GM12874 (cell line): ENCODE measurements at regions not wholly inside any gene's neighbourhood (a gene's known extent, or its start where the extent isn't known, plus 50 kb on each side); places are given as distances from the start of the nearest gene placed in this dataset.

Experiments
- CTCF ChIP-seq: IDR thresholded peaks from 2 replicates; pipeline ENCODE4 v1.5.1; 2011; ENCODE audit warnings: low read depth, mild to moderate bottlenecking, control low read depth, low read length, moderate library complexity; ENCODE audit not compliant: insufficient read depth

GRCh38 chr7:155225095-155225494 lies 72.6 kb upstream of the INSIG1 start:
- no peak for TF ChIP-seq CTCF

- TF ChIP-seq CTCF, result no peak
These were observed 72.2 kb upstream of the INSIG1 start for GRCh38 chr7:155225516-155225915.

DNA sequence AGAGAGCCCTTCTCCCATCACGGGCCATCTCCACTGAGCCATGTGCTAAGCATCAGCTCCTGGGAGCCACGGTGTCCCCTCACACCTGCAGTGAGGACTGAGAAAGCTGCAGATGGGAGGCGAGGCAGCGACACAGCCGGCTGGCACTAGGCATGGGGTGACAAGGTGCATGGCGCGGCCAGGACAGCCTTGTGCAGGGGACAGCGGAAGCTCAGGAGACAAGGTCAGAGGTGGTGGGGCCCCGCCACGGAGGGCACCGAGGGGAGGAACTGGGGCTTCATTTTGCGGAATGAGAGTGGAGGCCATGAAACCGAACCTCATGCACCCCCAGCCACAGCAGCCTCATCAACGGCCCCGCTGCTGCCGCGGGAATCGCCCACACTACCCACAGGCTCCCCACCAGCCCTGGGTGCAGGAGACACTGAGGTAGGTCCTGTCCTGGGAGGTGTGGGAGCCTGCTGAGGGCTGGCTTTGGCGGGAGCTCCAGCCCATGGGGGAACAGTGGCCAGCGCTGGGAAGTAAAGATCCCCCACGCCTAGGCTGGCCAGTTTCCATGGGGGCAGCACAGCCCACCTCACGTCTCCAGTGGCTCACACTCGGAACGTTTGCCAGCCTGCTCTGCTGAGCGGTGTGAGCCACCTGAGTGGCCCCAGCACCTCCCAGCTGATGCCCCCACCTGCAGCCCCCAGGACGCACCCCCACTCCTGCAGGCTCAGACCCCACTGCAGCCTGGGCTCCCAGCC lies 71.2 kb upstream of the INSIG1 start:
- no peak for TF ChIP-seq CTCF

DNA sequence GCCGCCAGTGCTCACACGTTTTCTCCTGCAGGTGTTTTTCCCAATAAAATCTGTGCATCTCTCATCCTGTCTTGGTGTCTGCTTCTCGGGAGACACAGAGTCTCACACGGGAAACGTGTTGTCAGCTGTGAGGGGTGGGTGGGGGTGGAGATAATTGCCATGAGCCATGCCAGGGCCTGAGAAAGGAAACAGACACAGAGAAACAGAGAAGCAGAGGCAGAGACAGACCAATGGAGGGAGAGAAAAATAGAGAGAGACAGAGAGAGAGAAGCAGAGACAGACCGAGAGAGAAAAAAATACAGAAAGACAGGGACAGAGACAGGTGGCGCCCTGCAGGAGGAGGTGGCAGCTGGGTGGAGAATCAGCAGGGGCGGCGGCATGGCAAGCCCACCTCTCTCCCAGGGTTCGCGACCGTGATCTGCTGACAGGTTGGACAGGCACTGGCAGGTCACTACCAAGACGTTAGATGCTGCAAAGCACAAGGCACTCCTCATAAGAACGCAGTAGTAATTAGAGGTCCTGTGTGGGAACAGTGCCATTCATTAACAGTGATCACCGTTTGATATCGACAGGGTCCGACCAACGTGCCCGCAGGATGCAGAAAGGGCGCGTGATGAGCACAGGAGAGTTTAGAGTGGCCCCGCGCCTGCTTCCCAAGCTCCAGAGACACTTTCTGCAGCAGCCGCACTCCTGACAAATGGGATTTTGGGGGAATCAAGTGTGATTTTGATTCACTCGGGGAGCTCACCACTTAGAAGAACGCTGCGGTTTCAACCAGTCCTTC lies 70.5 kb upstream of the INSIG1 start:
- TF ChIP-seq CTCF, result no peak

DNA sequence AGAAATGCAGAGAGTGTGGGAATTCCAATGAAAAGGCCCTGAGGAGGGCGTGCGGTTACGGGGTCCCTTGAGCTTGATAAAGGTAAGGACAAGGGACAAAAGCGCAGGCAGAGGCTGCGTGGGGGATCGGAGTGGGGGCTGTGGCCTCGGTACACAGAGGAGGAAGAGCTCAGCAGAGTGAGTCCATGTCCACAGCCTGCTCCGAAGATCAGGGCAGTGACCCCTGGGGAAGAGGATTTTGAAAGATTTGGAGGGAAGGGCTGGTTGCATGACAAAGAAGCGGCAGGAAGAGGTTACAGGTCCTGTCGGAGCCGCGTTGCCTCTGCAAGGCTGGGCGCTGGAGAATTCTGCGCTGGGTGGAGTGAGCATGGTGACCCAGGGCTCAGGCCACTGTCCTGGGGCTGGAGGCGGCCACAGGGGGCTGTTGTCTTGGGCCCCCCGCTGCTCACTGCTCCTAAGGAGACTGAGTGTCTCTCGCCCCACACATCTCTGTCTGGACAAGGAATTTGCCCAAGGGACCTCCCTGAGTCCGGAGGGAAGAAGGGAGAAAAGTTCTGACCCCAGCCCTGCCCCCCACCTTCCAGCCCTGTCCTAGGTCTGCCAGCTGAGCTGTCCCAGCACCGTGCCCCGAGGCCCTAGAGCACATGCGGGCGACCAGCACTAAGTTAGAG lies 69.8 kb upstream of the INSIG1 start:
- no peak for TF ChIP-seq CTCF

GRCh38 chr7:155228459-155228845 lies 69.2 kb upstream of the INSIG1 start:
- no peak for TF ChIP-seq CTCF

DNA sequence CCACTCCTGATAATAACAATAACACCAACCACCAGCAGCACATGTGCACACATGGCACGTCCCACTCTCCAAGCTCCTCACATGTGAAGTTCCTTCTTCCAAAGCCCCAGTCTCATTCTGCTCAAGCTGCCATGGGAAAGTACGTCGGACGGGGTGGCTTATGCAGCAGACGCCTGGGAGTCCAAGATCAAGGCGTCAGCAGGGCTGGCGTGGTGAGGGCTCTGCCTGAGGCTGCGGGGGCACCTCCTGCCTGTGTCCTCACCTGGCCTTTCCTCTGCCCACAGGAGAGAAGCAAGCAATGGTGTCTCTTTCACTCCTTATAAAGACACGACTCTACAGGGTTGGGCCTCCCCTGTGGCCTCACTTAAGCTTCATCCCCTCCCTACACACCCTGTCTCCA lies 68.8 kb upstream of the INSIG1 start:
- TF ChIP-seq CTCF, result no peak
